Thyroid gland (tissue), 4 donors: ENCODE measurements at regions not wholly inside any gene's neighbourhood (a gene's known extent, or its start where the extent isn't known, plus 50 kb on each side); places are given as distances from the start of the nearest gene placed in this dataset.

ENCODE experiments used
- CTCF ChIP-seq, 6 experiments: fragments of 200-600 bp in 3 of 6; fragments of 450-650 bp in 3 of 6; sonication (generic) in 3 of 6; IDR thresholded peaks; one replicate each; pipeline ENCODE4 v1.5.1; 2016 to 2019; ENCODE audit warnings: antibody characterized with exemption in 6 of 6, mild to moderate bottlenecking in 2 of 6, inconsistent platforms in 1 of 6, moderate library complexity in 1 of 6
- POLR2A ChIP-seq, 2 donors: fragments of 450-650 bp; IDR thresholded peaks; one replicate each; pipeline ENCODE4 v1.6.1; 2017; ENCODE audit warnings: antibody characterized with exemption in 2 of 2, mild to moderate bottlenecking in 2 of 2, moderate library complexity in 1 of 2

GRCh38 chr11:23954730-23955129 is 542.1 kb upstream of the LUZP2 start:
- TF ChIP-seq CTCF (IDR thresholded peaks at IDR 0.05) (no peak), POLR2A (IDR thresholded peaks at IDR 0.05) (no peak)
